Left ventricle myocardium inferior (tissue), 1 donor: ENCODE measurements at regions not wholly inside any gene's neighbourhood (a gene's known extent, or its start where the extent isn't known, plus 50 kb on each side); places are given as distances from the start of the nearest gene placed in this dataset.

ENCODE experiments used
- DNase-seq: peaks from one replicate; pipeline ENCODE4 v3.0.0-alpha.2; 2020
- H3K27ac ChIP-seq: fragments of 200-600 bp; replicated peaks from 2 replicates; pipeline ENCODE4 v1.8.0; 2021
- H3K27me3 ChIP-seq: fragments of 200-600 bp; 2 replicates; pipeline ENCODE4 v1.8.0; 2021; ENCODE audit warnings: low read depth
- H3K36me3 ChIP-seq: fragments of 200-600 bp; 2 replicates; pipeline ENCODE4 v1.8.0; 2021
- H3K4me1 ChIP-seq: fragments of 200-600 bp; 2 replicates; pipeline ENCODE4 v1.8.0; 2021
- H3K4me3 ChIP-seq: fragments of 200-600 bp; 2 replicates; pipeline ENCODE4 v1.8.0; 2021; ENCODE audit warnings: mild to moderate bottlenecking, moderate library complexity
- H3K9me3 ChIP-seq: fragments of 200-600 bp; replicated peaks from 2 replicates; pipeline ENCODE4 v1.8.0; 2021
- intact Hi-C: fragments of 100-400 bp; cut with micrococcal nuclease; formaldehyde crosslinking; loops from one replicate; pipeline ENCODE4 v1.11.0; 2022
- TF ChIP-seq, protein P1 (sequence below): fragments of 200-600 bp; IDR thresholded peaks from 2 replicates; pipeline ENCODE4 v1.8.0; 2021; ENCODE audit warnings: antibody characterized with exemption, mild to moderate bottlenecking, borderline replicate concordance
- donor health status: DM: no; HTN: yes; CAD: no; lungs with severe emphysema.

DNA sequence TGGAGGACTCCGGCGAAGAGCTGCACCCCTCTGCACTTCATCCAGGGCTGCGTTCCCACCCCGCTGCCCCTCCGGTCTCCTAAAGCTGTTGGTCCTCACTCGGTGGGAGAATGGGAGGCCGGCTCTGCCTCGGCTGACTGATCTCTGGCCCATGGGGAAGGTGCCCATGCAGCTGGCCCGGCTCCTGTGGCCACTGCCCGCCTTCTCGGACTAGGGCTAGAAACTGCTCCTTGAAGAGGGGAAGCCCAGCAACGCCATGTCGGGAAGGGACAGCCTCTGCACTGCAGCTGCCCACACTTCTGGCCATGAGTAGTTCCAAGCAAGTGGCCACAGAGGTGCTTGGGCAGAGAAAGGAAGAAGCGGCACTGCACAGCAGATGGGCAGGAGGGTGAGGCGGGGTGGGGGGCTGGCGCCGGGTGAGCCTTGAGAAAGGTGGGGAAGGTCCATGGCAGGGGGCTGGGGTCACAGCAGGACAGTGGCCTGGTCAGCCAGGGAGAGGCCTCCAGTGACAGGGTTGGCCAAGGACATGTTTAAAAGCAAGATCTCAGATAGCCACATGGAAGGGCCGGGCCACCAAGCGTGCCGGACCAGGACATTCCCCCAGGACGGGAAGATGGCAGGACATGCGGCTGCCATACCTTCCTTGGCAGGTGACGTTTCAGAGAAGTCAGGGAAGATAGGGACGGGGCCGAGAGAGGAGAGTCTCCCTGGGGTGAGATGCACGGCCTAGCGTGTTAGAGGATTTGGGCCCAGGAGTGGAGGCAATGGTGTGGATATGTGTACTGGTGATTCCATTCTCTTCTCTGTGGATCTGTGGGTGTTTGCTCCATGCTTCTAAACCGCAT, 158.8 kb upstream of the HDAC4 start:
- TF ChIP-seq, protein P1, sequence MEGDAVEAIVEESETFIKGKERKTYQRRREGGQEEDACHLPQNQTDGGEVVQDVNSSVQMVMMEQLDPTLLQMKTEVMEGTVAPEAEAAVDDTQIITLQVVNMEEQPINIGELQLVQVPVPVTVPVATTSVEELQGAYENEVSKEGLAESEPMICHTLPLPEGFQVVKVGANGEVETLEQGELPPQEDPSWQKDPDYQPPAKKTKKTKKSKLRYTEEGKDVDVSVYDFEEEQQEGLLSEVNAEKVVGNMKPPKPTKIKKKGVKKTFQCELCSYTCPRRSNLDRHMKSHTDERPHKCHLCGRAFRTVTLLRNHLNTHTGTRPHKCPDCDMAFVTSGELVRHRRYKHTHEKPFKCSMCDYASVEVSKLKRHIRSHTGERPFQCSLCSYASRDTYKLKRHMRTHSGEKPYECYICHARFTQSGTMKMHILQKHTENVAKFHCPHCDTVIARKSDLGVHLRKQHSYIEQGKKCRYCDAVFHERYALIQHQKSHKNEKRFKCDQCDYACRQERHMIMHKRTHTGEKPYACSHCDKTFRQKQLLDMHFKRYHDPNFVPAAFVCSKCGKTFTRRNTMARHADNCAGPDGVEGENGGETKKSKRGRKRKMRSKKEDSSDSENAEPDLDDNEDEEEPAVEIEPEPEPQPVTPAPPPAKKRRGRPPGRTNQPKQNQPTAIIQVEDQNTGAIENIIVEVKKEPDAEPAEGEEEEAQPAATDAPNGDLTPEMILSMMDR = no peak
- Histone ChIP-seq H3K36me3 (no peaks in the 10 kb centered on the region), H3K4me3 (no peak overlapping the region), H3K27me3 (peaks cover 51% of the 10 kb centered on the region), H3K4me1 (no peaks in the 10 kb centered on the region), H3K27ac (no peak overlapping the region), H3K9me3 (no peaks in the 10 kb centered on the region)
- no peak for DNase-seq
- intact Hi-C loops = no loop called here

DNA sequence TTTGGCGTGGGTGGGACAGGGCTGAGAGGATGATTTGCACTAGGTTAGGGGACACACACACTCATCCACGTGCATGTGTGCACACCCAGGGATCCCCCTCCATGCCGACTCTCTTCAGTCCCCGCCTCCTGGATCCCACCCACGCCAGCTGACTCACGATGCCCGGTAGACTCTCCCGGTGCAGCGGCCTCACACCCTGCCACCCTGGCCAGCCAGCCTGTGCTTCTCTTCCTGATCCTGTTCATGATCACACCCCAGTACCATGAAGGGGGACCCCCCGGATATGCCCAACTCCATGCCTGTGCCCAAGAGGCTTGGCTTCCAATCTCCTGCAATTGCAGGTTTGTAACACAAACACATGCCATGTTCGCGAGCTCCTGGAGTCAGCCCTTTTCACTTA, 157.8 kb upstream of the HDAC4 start:
- Histone ChIP-seq H3K36me3 (no peaks in the 10 kb centered on the region), H3K4me1 (no peaks in the 10 kb centered on the region), H3K9me3 (no peaks in the 10 kb centered on the region), H3K4me3 (no peak overlapping the region), H3K27ac (no peak overlapping the region), H3K27me3 (peaks cover 50% of the 10 kb centered on the region)
- intact Hi-C loops = no loop called here
- TF ChIP-seq, protein P1 = no peak
- DNase-seq = no peak

DNA sequence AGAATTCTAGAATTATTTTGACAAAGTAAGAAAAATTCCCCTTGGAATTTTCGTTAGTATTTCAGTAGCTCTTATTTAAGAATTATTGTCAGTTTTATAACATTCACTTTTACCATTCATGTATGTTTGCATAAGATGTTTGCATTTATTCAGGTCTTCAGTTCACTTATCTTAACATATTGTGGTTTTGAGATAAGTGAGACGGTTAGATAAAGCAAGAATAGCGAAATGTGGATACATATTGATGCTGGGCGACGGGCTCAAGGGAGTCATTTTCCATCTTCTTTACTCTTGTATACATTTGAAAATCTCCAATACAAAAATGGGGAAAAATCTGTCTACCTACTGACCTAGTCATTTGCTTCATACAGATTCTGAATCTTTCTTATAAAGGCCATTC, 156.7 kb upstream of the HDAC4 start:
- Histone ChIP-seq H3K9me3 (no peaks in the 10 kb centered on the region), H3K27me3 (peaks cover 50% of the 10 kb centered on the region), H3K4me3 (no peak overlapping the region), H3K36me3 (no peaks in the 10 kb centered on the region), H3K4me1 (no peaks in the 10 kb centered on the region), H3K27ac (no peak overlapping the region)
- DNase-seq = no peak
- TF ChIP-seq, protein P1 = no peak
- intact Hi-C loops = no loop called here

DNA sequence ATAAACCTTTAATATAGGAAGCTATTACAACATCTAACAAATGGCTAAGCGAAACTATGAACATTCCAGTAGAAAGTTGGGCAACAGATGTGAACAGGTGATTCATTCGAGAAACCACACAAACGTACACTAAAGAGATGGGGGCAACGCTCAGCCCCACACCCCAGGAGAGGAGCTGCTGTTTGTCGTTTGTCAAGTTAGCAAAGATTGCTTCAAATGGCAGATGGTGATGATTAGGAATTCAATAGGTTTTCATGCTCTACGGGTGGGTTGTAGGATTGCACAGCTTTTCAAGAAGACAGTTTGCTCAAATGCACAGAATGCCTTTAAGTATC, 154.7 kb upstream of the HDAC4 start:
- Histone ChIP-seq H3K9me3 (no peaks in the 10 kb centered on the region), H3K27me3 (peaks cover 57% of the 10 kb centered on the region), H3K36me3 (no peaks in the 10 kb centered on the region), H3K4me3 (no peak overlapping the region), H3K4me1 (no peaks in the 10 kb centered on the region), H3K27ac (no peak overlapping the region)
- intact Hi-C loops = no loop called here
- TF ChIP-seq, protein P1 = no peak
- DNase-seq = no peak

DNA sequence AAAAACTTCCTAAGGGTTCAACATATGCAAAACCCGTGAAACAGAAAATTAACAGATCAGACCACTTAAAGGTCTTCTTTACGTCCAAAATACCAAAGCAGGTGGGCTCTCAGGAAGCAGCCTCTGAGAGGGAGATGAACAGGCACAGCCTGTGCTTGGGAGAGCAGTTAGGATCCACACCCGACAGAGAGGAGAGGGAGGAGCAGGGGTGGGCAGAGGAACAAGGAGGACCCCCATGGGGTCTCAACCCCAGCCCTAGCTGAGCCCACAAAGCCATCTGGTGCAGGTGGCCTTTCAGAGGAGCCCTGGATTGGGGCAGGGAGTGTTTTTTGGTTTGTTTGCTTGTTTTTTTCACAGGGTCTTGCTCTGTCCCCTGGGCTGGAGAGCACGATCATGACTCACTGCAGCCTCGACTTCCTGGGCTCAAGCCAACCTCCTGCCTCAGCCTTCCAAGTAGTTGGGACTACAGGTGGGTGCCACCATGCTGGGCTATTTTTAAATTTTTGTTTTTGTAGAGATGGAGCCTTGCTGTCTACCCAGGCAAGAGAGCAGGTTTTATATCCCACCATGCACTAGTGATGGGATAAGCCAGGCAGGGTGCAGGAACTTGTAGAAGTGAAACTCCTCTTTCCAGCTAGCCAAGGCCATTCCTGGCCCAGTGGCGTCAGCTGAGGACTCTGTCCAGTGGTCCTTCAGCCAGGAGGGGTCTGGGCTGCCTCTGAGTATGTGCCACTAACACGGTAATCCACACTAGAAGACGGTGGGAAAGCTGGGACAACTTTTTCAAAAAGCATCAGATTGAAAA, 154.1 kb upstream of the HDAC4 start:
- Histone ChIP-seq H3K4me1 (no peaks in the 10 kb centered on the region), H3K27ac (no peak overlapping the region), H3K9me3 (no peaks in the 10 kb centered on the region), H3K36me3 (no peaks in the 10 kb centered on the region), H3K4me3 (no peak overlapping the region), H3K27me3 (peaks cover 61% of the 10 kb centered on the region)
- intact Hi-C loops = no loop called here
- DNase-seq = no peak
- TF ChIP-seq, protein P1 = no peak
